GM23338 (cell line): ENCODE measurements at regions not wholly inside any gene's neighbourhood (a gene's known extent, or its start where the extent isn't known, plus 50 kb on each side); places are given as distances from the start of the nearest gene placed in this dataset.
"Not testable (repeated sequence)": the region's sequence is repeated elsewhere in the genome, so short reads cannot be mapped to it uniquely, and the experiment has no call there.

Experiments used
- ATAC-seq: fragments of 200-7000 bp; cut with Tn5 transposase; 3 replicates; pipeline ENCODE4 v1.9.1; 2020
- DNase-seq: peaks from one replicate; pipeline ENCODE4 v3.0.0-alpha.2; 2015; ENCODE audit warnings: low spot score
- H2AFZ ChIP-seq: fragments of 200-600 bp; sonication (generic); 2 replicates; pipeline ENCODE4 v1.8.0; 2016; ENCODE audit warnings: antibody characterized with exemption, mild to moderate bottlenecking, moderate library complexity
- H3F3A ChIP-seq: fragments of 200-600 bp; sonication (generic); replicated peaks from 2 replicates; pipeline ENCODE4 v1.8.0; 2017; ENCODE audit warnings: antibody characterized with exemption, mixed run types, low read depth
- H3K27ac ChIP-seq: fragments of 200-600 bp; sonication (generic); 2 replicates; pipeline ENCODE4 v1.6.1; 2016; ENCODE audit warnings: low read depth
- H3K27me3 ChIP-seq: fragments of 200-600 bp; sonication (generic); 2 replicates; pipeline ENCODE4 v1.8.0; 2016; ENCODE audit warnings: mild to moderate bottlenecking, mixed run types, moderate library complexity; ENCODE audit not compliant: insufficient read depth
- H3K36me3 ChIP-seq: fragments of 200-600 bp; sonication (generic); 2 replicates; pipeline ENCODE4 v1.8.0; 2016; ENCODE audit warnings: mild to moderate bottlenecking; ENCODE audit not compliant: insufficient read depth
- H3K4me1 ChIP-seq: fragments of 200-600 bp; sonication (generic); 2 replicates; pipeline ENCODE4 v1.8.0; 2016; ENCODE audit warnings: mild to moderate bottlenecking, moderate library complexity; ENCODE audit not compliant: insufficient read depth
- H3K4me2 ChIP-seq: fragments of 200-600 bp; sonication (generic); 2 replicates; pipeline ENCODE4 v1.7.1; 2017; ENCODE audit warnings: mixed run types
- H3K4me3 ChIP-seq: fragments of 200-600 bp; sonication (generic); 2 replicates; pipeline ENCODE4 v1.6.1; 2016; ENCODE audit warnings: mixed run types
- H3K79me2 ChIP-seq: fragments of 200-600 bp; sonication (generic); replicated peaks from 2 replicates; pipeline ENCODE4 v1.8.0; 2017; ENCODE audit warnings: mild to moderate bottlenecking; ENCODE audit not compliant: insufficient read depth
- H3K9me2 ChIP-seq: fragments of 200-600 bp; sonication (generic); 2 replicates; pipeline ENCODE4 v1.8.0; 2017; ENCODE audit not compliant: insufficient read depth
- H4K20me1 ChIP-seq: fragments of 200-600 bp; sonication (generic); replicated peaks from 2 replicates; pipeline ENCODE4 v1.8.0; 2017; ENCODE audit warnings: mild to moderate bottlenecking; ENCODE audit not compliant: insufficient read depth
- H3K27ac Mint-ChIP-seq: 2 replicates; pipeline ENCODE4 v1.8.0; 2020; ENCODE audit warnings: inconsistent platforms, mild to moderate bottlenecking, moderate library complexity, mixed read lengths
- H3K27me3 Mint-ChIP-seq: 3 replicates; pipeline ENCODE4 v1.8.0; 2022; ENCODE audit warnings: low read depth, mild to moderate bottlenecking, moderate library complexity, mixed read lengths, inconsistent platforms; ENCODE audit not compliant: insufficient read depth, poor library complexity
- H3K36me3 Mint-ChIP-seq: 3 replicates; pipeline ENCODE4 v1.8.0; 2021; ENCODE audit warnings: low read depth, mild to moderate bottlenecking, inconsistent platforms, moderate library complexity, mixed read lengths
- H3K4me1 Mint-ChIP-seq: 3 replicates; pipeline ENCODE4 v1.8.0; 2020; ENCODE audit warnings: mild to moderate bottlenecking, inconsistent platforms, mixed read lengths
- H3K4me3 Mint-ChIP-seq: 3 replicates; pipeline ENCODE4 v1.8.0; 2021; ENCODE audit warnings: moderate library complexity, mild to moderate bottlenecking, inconsistent platforms, mixed read lengths
- H3K9me3 Mint-ChIP-seq: 3 replicates; pipeline ENCODE4 v1.8.0; 2020; ENCODE audit warnings: moderate library complexity, mild to moderate bottlenecking, inconsistent platforms, mixed read lengths
- CREB1 ChIP-seq: fragments of 250-450 bp; sonication (Bioruptor Pico); IDR thresholded peaks from 2 replicates; pipeline ENCODE4 v1.5.0; 2020; ENCODE audit warnings: low read depth, mild to moderate bottlenecking, moderate library complexity
- EZH2 ChIP-seq: fragments of 200-600 bp; sonication (generic); IDR thresholded peaks from one replicate; pipeline ENCODE4 v1.8.0; 2017; ENCODE audit warnings: antibody characterized with exemption, mild to moderate bottlenecking, low read depth; ENCODE audit not compliant: unreplicated experiment
- JUNB ChIP-seq: IDR thresholded peaks from one replicate; pipeline ENCODE4 v1.6.1; 2016; ENCODE audit warnings: antibody characterized with exemption; ENCODE audit not compliant: unreplicated experiment
- NANOG ChIP-seq: IDR thresholded peaks from 2 replicates; pipeline ENCODE4 v1.6.1; 2016; ENCODE audit warnings: antibody characterized with exemption, borderline replicate concordance
- POLR2AphosphoS5 ChIP-seq: IDR thresholded peaks from 2 replicates; pipeline ENCODE4 v1.6.1; 2016; ENCODE audit warnings: antibody characterized with exemption, low read depth
- ZNF114 ChIP-seq: fragments of 250-450 bp; sonication (Bioruptor Pico); IDR thresholded peaks from 2 replicates; pipeline ENCODE4 v1.5.0; 2020; ENCODE audit warnings: mild to moderate bottlenecking, moderate library complexity
- ZNF331 ChIP-seq: fragments of 250-450 bp; sonication (Bioruptor Pico); IDR thresholded peaks from 2 replicates; pipeline ENCODE4 v1.5.0; 2020; ENCODE audit warnings: low read depth, mild to moderate bottlenecking, moderate library complexity
- TF ChIP-seq, protein P1 (sequence below): IDR thresholded peaks from one replicate; pipeline ENCODE4 v1.6.1; 2018; ENCODE audit warnings: antibody characterized with exemption; ENCODE audit not compliant: unreplicated experiment

DNA sequence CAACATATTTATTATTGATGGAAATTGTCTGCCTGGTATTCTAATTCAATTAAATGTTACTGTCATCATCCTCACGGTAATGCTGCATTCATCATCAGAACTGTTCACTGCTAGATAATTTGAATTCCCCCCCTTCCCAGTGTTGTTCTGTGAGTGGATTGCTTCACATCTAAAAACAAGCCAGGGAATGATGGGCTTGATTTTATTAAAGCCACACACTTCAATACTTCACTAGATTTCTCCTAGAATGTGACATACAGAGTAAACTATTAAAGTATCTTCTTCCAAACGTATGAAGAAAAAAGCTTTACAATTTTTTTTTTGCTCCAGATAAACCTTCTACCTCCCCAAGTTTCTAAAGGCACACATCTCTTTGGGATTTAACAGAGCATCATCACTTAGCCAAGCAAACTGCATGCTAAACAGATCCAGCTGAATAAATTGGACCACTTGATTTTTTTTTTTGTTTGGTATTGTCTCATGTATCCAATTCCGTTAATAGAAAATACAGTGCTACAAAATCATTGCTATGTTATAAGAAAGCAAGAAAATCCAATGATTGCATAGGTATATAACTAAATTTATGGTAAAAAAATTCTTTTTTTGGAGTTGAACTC, 692.4 kb downstream of the MTRR start:
- H3K27ac ChIP-seq = no peak overlapping the region
- H3F3A ChIP-seq = no peaks in the 10 kb centered on the region
- Mint-ChIP-seq H3K4me1 (0 out of 3 replicates have a peak, but pooled peaks cover 2% of the 10 kb centered on the region), H3K36me3 (no peaks in the 10 kb centered on the region), H3K27me3 (no peaks in the 10 kb centered on the region), H3K27ac (no peak overlapping the region), H3K4me3 (no peak overlapping the region), H3K9me3 (no peaks in the 10 kb centered on the region)
- H3K79me2 ChIP-seq = no peaks in the 10 kb centered on the region
- no peaks in the 10 kb centered on the region for H4K20me1 ChIP-seq
- H3K36me3 ChIP-seq = no peaks in the 10 kb centered on the region
- no peaks in the 10 kb centered on the region for H3K27me3 ChIP-seq
- ATAC-seq (no peak), DNase-seq (no peak)
- no peak overlapping the region for H2AFZ ChIP-seq
- no peak overlapping the region for H3K4me3 ChIP-seq
- H3K4me1 ChIP-seq = no peaks in the 10 kb centered on the region
- H3K4me2 ChIP-seq = no peak overlapping the region
- TF ChIP-seq ZNF331 (CRISPR knock-in tag) (no peak), NANOG (no peak), POLR2AphosphoS5 (no peak)
- no peaks in the 10 kb centered on the region for H3K9me2 ChIP-seq

DNA sequence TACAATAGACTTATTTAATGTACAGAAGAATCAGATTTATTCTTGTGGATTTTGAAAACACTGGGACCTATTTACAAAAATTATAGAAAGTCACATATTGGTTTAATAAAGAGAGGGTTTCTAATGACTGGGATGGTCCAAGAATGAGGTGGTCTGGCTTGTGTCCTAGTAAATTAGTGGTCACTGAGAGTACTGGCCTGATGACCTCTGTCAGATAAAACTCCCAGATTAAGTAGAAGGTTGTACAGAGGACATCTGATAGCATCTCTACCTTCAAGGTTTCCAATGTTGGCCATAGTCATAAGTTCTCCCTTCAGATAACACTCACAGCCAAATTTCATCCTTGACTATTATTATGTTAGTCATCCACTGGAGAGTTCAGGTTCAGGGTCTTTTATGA, 692.9 kb downstream of the MTRR start:
- Histone ChIP-seq H2AFZ (no peak overlapping the region), H3K79me2 (no peaks in the 10 kb centered on the region), H3F3A (no peaks in the 10 kb centered on the region), H3K4me1 (no peaks in the 10 kb centered on the region), H3K27me3 (no peaks in the 10 kb centered on the region), H3K4me3 (no peak overlapping the region), H4K20me1 (no peaks in the 10 kb centered on the region), H3K4me2 (no peak overlapping the region), H3K36me3 (no peaks in the 10 kb centered on the region), H3K9me2 (0 out of 2 replicates have a peak, but pooled peaks cover 3% of the 10 kb centered on the region), H3K27ac (no peak overlapping the region)
- Mint-ChIP-seq H3K4me1 (0 out of 3 replicates have a peak, but pooled peaks cover 2% of the 10 kb centered on the region), H3K9me3 (no peaks in the 10 kb centered on the region), H3K27me3 (no peaks in the 10 kb centered on the region), H3K27ac (no peak overlapping the region), H3K36me3 (no peaks in the 10 kb centered on the region), H3K4me3 (no peak overlapping the region)
- DNase-seq = no peak
- no peak for ATAC-seq
- TF ChIP-seq, protein P1, sequence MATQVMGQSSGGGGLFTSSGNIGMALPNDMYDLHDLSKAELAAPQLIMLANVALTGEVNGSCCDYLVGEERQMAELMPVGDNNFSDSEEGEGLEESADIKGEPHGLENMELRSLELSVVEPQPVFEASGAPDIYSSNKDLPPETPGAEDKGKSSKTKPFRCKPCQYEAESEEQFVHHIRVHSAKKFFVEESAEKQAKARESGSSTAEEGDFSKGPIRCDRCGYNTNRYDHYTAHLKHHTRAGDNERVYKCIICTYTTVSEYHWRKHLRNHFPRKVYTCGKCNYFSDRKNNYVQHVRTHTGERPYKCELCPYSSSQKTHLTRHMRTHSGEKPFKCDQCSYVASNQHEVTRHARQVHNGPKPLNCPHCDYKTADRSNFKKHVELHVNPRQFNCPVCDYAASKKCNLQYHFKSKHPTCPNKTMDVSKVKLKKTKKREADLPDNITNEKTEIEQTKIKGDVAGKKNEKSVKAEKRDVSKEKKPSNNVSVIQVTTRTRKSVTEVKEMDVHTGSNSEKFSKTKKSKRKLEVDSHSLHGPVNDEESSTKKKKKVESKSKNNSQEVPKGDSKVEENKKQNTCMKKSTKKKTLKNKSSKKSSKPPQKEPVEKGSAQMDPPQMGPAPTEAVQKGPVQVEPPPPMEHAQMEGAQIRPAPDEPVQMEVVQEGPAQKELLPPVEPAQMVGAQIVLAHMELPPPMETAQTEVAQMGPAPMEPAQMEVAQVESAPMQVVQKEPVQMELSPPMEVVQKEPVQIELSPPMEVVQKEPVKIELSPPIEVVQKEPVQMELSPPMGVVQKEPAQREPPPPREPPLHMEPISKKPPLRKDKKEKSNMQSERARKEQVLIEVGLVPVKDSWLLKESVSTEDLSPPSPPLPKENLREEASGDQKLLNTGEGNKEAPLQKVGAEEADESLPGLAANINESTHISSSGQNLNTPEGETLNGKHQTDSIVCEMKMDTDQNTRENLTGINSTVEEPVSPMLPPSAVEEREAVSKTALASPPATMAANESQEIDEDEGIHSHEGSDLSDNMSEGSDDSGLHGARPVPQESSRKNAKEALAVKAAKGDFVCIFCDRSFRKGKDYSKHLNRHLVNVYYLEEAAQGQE = no peak
- TF ChIP-seq CREB1 (CRISPR knock-in tag) (no peak), POLR2AphosphoS5 (no peak), ZNF114 (no peak), NANOG (no peak), EZH2 (no peak), JUNB (no peak)

DNA sequence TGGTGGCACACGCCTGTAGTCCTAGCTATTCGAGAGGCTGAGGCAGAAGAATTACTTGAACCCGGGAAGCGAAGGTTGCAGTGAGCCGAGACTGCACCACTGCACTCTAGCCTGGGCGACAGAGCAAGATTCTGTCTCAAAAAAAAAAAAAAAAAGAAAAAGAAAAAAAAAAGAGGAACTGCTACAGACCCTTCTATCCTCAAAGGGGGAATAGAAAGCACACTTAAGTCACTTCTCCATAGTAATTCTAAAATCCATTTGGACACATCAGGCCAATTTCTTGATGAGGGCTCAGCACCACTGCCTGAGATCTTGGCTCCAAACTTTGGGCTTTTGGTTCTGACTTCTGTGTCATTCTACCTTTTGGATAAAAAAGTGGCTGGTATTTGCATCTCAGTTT, 694.6 kb downstream of the MTRR start:
- not testable (repeated sequence) for H4K20me1 ChIP-seq, H3K27ac ChIP-seq, H3K4me2 ChIP-seq, H3K4me1 ChIP-seq, H3K4me3 Mint-ChIP-seq, H2AFZ ChIP-seq, H3K27me3 Mint-ChIP-seq, H3K79me2 ChIP-seq, H3K4me3 ChIP-seq, H3K9me2 ChIP-seq, H3F3A ChIP-seq, H3K27me3 ChIP-seq, H3K9me3 Mint-ChIP-seq, ATAC-seq, H3K36me3 Mint-ChIP-seq, H3K27ac Mint-ChIP-seq, H3K4me1 Mint-ChIP-seq, DNase-seq, H3K36me3 ChIP-seq
